ENCODE measurements at regions not wholly inside any gene's neighbourhood (a gene's known extent, or its start where the extent isn't known, plus 50 kb on each side); places are given as distances from the start of the nearest gene placed in this dataset.

GRCh38 chr11:110966131-110966530 is 253.9 kb upstream of the ARHGAP20 start:
- H3K4me1 ChIP-seq (ENCODE audit: control insufficient read depth, insufficient read depth, low read length), result no peaks in the 10 kb centered on the region
- H3K27ac ChIP-seq (ENCODE audit: low read length), result no peak overlapping the region
- H3K9ac ChIP-seq (ENCODE audit: low read length in 2 of 2), result no peak overlapping the region
- H3K9me3 ChIP-seq (ENCODE audit: control insufficient read depth in 2 of 2, low read length in 2 of 2), result no peaks in the 10 kb centered on the region
- no peaks in the 10 kb centered on the region for H3K27me3 ChIP-seq (ENCODE audit: control insufficient read depth in 1 of 2, insufficient read depth in 2 of 2, low read length in 2 of 2)
- no peaks in the 10 kb centered on the region for H3K36me3 ChIP-seq (ENCODE audit: control insufficient read depth in 2 of 2, insufficient read depth in 2 of 2, low read length in 2 of 2)
- no peak overlapping the region for H3K4me3 ChIP-seq (ENCODE audit: low read length in 2 of 2)

GRCh38 chr11:110962921-110963320 is 250.7 kb upstream of the ARHGAP20 start:
- Histone ChIP-seq H3K4me1 (ENCODE audit: control insufficient read depth, insufficient read depth, low read length) (no peaks in the 10 kb centered on the region), H3K27me3 (ENCODE audit: control insufficient read depth in 1 of 2, insufficient read depth in 2 of 2, low read length in 2 of 2) (no peaks in the 10 kb centered on the region), H3K9ac (ENCODE audit: low read length in 2 of 2) (no peak overlapping the region), H3K4me3 (ENCODE audit: low read length in 2 of 2) (no peak overlapping the region), H3K9me3 (ENCODE audit: control insufficient read depth in 2 of 2, low read length in 2 of 2) (no peaks in the 10 kb centered on the region), H3K36me3 (ENCODE audit: control insufficient read depth in 2 of 2, insufficient read depth in 2 of 2, low read length in 2 of 2) (no peaks in the 10 kb centered on the region), H3K27ac (ENCODE audit: low read length) (no peak overlapping the region)

- no peaks in the 10 kb centered on the region for H3K4me1 ChIP-seq (ENCODE audit: control insufficient read depth, insufficient read depth, low read length)
- H3K4me3 ChIP-seq (ENCODE audit: low read length in 2 of 2), result no peak overlapping the region
- H3K27ac ChIP-seq (ENCODE audit: low read length), result no peak overlapping the region
- H3K9me3 ChIP-seq (ENCODE audit: control insufficient read depth in 2 of 2, low read length in 2 of 2), result no peaks in the 10 kb centered on the region
- no peak overlapping the region for H3K9ac ChIP-seq (ENCODE audit: low read length in 2 of 2)
- no peaks in the 10 kb centered on the region for H3K27me3 ChIP-seq (ENCODE audit: control insufficient read depth in 1 of 2, insufficient read depth in 2 of 2, low read length in 2 of 2)
- no peaks in the 10 kb centered on the region for H3K36me3 ChIP-seq (ENCODE audit: control insufficient read depth in 2 of 2, insufficient read depth in 2 of 2, low read length in 2 of 2)
Observed at GRCh38 chr11:110960167-110960566, 247.9 kb upstream of the ARHGAP20 start.

- no peaks in the 10 kb centered on the region for H3K27me3 ChIP-seq (ENCODE audit: control insufficient read depth in 1 of 2, insufficient read depth in 2 of 2, low read length in 2 of 2)
- H3K4me1 ChIP-seq (ENCODE audit: control insufficient read depth, insufficient read depth, low read length), result no peaks in the 10 kb centered on the region
- no peak overlapping the region for H3K27ac ChIP-seq (ENCODE audit: low read length)
- H3K9me3 ChIP-seq (ENCODE audit: control insufficient read depth in 2 of 2, low read length in 2 of 2), result no peaks in the 10 kb centered on the region
- H3K9ac ChIP-seq (ENCODE audit: low read length in 2 of 2), result no peak overlapping the region
- H3K36me3 ChIP-seq (ENCODE audit: control insufficient read depth in 2 of 2, insufficient read depth in 2 of 2, low read length in 2 of 2), result no peaks in the 10 kb centered on the region
- H3K4me3 ChIP-seq (ENCODE audit: low read length in 2 of 2), result no peak overlapping the region
Observed at GRCh38 chr11:110958216-110958615, 246.0 kb upstream of the ARHGAP20 start.

- no peaks in the 10 kb centered on the region for H3K27me3 ChIP-seq (ENCODE audit: control insufficient read depth in 1 of 2, insufficient read depth in 2 of 2, low read length in 2 of 2)
- H3K36me3 ChIP-seq (ENCODE audit: control insufficient read depth in 2 of 2, insufficient read depth in 2 of 2, low read length in 2 of 2), result no peaks in the 10 kb centered on the region
- no peaks in the 10 kb centered on the region for H3K4me1 ChIP-seq (ENCODE audit: control insufficient read depth, insufficient read depth, low read length)
- no peak overlapping the region for H3K27ac ChIP-seq (ENCODE audit: low read length)
- H3K9me3 ChIP-seq (ENCODE audit: control insufficient read depth in 2 of 2, low read length in 2 of 2), result no peaks in the 10 kb centered on the region
- H3K9ac ChIP-seq (ENCODE audit: low read length in 2 of 2), result no peak overlapping the region
- no peak overlapping the region for H3K4me3 ChIP-seq (ENCODE audit: low read length in 2 of 2)
Observed at GRCh38 chr11:110955776-110956175, 243.5 kb upstream of the ARHGAP20 start.

GRCh38 chr11:110951950-110952503 is 239.8 kb upstream of the ARHGAP20 start:
- H3K9ac ChIP-seq (ENCODE audit: low read length in 2 of 2), result no peak overlapping the region
- H3K36me3 ChIP-seq (ENCODE audit: control insufficient read depth in 2 of 2, insufficient read depth in 2 of 2, low read length in 2 of 2), result no peaks in the 10 kb centered on the region
- H3K27ac ChIP-seq (ENCODE audit: low read length), result no peak overlapping the region
- no peaks in the 10 kb centered on the region for H3K27me3 ChIP-seq (ENCODE audit: control insufficient read depth in 1 of 2, insufficient read depth in 2 of 2, low read length in 2 of 2)
- H3K9me3 ChIP-seq (ENCODE audit: control insufficient read depth in 2 of 2, low read length in 2 of 2), result no peaks in the 10 kb centered on the region
- no peaks in the 10 kb centered on the region for H3K4me1 ChIP-seq (ENCODE audit: control insufficient read depth, insufficient read depth, low read length)
- H3K4me3 ChIP-seq (ENCODE audit: low read length in 2 of 2), result no peak overlapping the region

GRCh38 chr11:110951037-110951949 is 239.1 kb upstream of the ARHGAP20 start:
- H3K27ac ChIP-seq (ENCODE audit: low read length), result no peak overlapping the region
- no peaks in the 10 kb centered on the region for H3K9me3 ChIP-seq (ENCODE audit: control insufficient read depth in 2 of 2, low read length in 2 of 2)
- H3K36me3 ChIP-seq (ENCODE audit: control insufficient read depth in 2 of 2, insufficient read depth in 2 of 2, low read length in 2 of 2), result no peaks in the 10 kb centered on the region
- H3K9ac ChIP-seq (ENCODE audit: low read length in 2 of 2), result no peak overlapping the region
- no peaks in the 10 kb centered on the region for H3K27me3 ChIP-seq (ENCODE audit: control insufficient read depth in 1 of 2, insufficient read depth in 2 of 2, low read length in 2 of 2)
- no peak overlapping the region for H3K4me3 ChIP-seq (ENCODE audit: low read length in 2 of 2)
- peaks cover under 1% of the 10 kb centered on the region for H3K4me1 ChIP-seq (ENCODE audit: control insufficient read depth, insufficient read depth, low read length)

GRCh38 chr11:110948112-110948511 is 235.9 kb upstream of the ARHGAP20 start:
- no peaks in the 10 kb centered on the region for H3K9me3 ChIP-seq (ENCODE audit: control insufficient read depth in 2 of 2, low read length in 2 of 2)
- H3K27me3 ChIP-seq (ENCODE audit: control insufficient read depth in 1 of 2, insufficient read depth in 2 of 2, low read length in 2 of 2), result no peaks in the 10 kb centered on the region
- no peak overlapping the region for H3K4me3 ChIP-seq (ENCODE audit: low read length in 2 of 2)
- H3K27ac ChIP-seq (ENCODE audit: low read length), result no peak overlapping the region
- H3K9ac ChIP-seq (ENCODE audit: low read length in 2 of 2), result no peak overlapping the region
- H3K36me3 ChIP-seq (ENCODE audit: control insufficient read depth in 2 of 2, insufficient read depth in 2 of 2, low read length in 2 of 2), result no peaks in the 10 kb centered on the region
- peaks cover 3% of the 10 kb centered on the region for H3K4me1 ChIP-seq (ENCODE audit: control insufficient read depth, insufficient read depth, low read length)

- Histone ChIP-seq H3K36me3 (ENCODE audit: control insufficient read depth in 2 of 2, insufficient read depth in 2 of 2, low read length in 2 of 2) (no peaks in the 10 kb centered on the region), H3K27ac (ENCODE audit: low read length) (no peak overlapping the region), H3K4me1 (ENCODE audit: control insufficient read depth, insufficient read depth, low read length) (peaks cover 3% of the 10 kb centered on the region), H3K9me3 (ENCODE audit: control insufficient read depth in 2 of 2, low read length in 2 of 2) (no peaks in the 10 kb centered on the region), H3K27me3 (ENCODE audit: control insufficient read depth in 1 of 2, insufficient read depth in 2 of 2, low read length in 2 of 2) (no peaks in the 10 kb centered on the region), H3K9ac (ENCODE audit: low read length in 2 of 2) (no peak overlapping the region), H3K4me3 (ENCODE audit: low read length in 2 of 2) (no peak overlapping the region)
Observed at GRCh38 chr11:110947096-110947495, 234.9 kb upstream of the ARHGAP20 start.

GRCh38 chr11:110939471-110939870 is 227.2 kb upstream of the ARHGAP20 start:
- no peaks in the 10 kb centered on the region for H3K9me3 ChIP-seq (ENCODE audit: control insufficient read depth in 2 of 2, low read length in 2 of 2)
- H3K36me3 ChIP-seq (ENCODE audit: control insufficient read depth in 2 of 2, insufficient read depth in 2 of 2, low read length in 2 of 2), result no peaks in the 10 kb centered on the region
- H3K27me3 ChIP-seq (ENCODE audit: control insufficient read depth in 1 of 2, insufficient read depth in 2 of 2, low read length in 2 of 2), result no peaks in the 10 kb centered on the region
- H3K9ac ChIP-seq (ENCODE audit: low read length in 2 of 2), result no peak overlapping the region
- no peak overlapping the region for H3K27ac ChIP-seq (ENCODE audit: low read length)
- H3K4me3 ChIP-seq (ENCODE audit: low read length in 2 of 2), result no peak overlapping the region
- no peaks in the 10 kb centered on the region for H3K4me1 ChIP-seq (ENCODE audit: control insufficient read depth, insufficient read depth, low read length)

GRCh38 chr11:110935018-110935640 is 222.9 kb upstream of the ARHGAP20 start:
- no peak overlapping the region for H3K27ac ChIP-seq (ENCODE audit: low read length)
- H3K4me1 ChIP-seq (ENCODE audit: control insufficient read depth, insufficient read depth, low read length), result no peaks in the 10 kb centered on the region
- no peaks in the 10 kb centered on the region for H3K9me3 ChIP-seq (ENCODE audit: control insufficient read depth in 2 of 2, low read length in 2 of 2)
- H3K4me3 ChIP-seq (ENCODE audit: low read length in 2 of 2), result no peak overlapping the region
- H3K9ac ChIP-seq (ENCODE audit: low read length in 2 of 2), result no peak overlapping the region
- no peaks in the 10 kb centered on the region for H3K36me3 ChIP-seq (ENCODE audit: control insufficient read depth in 2 of 2, insufficient read depth in 2 of 2, low read length in 2 of 2)
- H3K27me3 ChIP-seq (ENCODE audit: control insufficient read depth in 1 of 2, insufficient read depth in 2 of 2, low read length in 2 of 2), result no peaks in the 10 kb centered on the region

Measured in stomach smooth muscle (tissue), 2 donors.